ENCODE measurements at regions not wholly inside any gene's neighbourhood (a gene's known extent, or its start where the extent isn't known, plus 50 kb on each side); places are given as distances from the start of the nearest gene placed in this dataset.

- intact Hi-C loops (cut with DNase I): no loop called here
- Histone ChIP-seq H3K27me3 (no peaks in the 10 kb centered on the region), H3K9me3 (no peaks in the 10 kb centered on the region), H3K36me3 (no peaks in the 10 kb centered on the region), H3K27ac (no peak overlapping the region), H3K4me1 (no peaks in the 10 kb centered on the region), H3K4me3 (replicated peaks in 1 of 3) (no peak overlapping the region)
- no peak for DNase-seq
- TF ChIP-seq, protein P1, sequence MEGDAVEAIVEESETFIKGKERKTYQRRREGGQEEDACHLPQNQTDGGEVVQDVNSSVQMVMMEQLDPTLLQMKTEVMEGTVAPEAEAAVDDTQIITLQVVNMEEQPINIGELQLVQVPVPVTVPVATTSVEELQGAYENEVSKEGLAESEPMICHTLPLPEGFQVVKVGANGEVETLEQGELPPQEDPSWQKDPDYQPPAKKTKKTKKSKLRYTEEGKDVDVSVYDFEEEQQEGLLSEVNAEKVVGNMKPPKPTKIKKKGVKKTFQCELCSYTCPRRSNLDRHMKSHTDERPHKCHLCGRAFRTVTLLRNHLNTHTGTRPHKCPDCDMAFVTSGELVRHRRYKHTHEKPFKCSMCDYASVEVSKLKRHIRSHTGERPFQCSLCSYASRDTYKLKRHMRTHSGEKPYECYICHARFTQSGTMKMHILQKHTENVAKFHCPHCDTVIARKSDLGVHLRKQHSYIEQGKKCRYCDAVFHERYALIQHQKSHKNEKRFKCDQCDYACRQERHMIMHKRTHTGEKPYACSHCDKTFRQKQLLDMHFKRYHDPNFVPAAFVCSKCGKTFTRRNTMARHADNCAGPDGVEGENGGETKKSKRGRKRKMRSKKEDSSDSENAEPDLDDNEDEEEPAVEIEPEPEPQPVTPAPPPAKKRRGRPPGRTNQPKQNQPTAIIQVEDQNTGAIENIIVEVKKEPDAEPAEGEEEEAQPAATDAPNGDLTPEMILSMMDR (IDR thresholded peaks at IDR 0.05): no peak
- TF ChIP-seq POLR2A (IDR thresholded peaks at IDR 0.05): no peak
- 88 to 91% methylated on average over 5 of the region's 5 CpGs for WGBS, 2 donors
Measured at GRCh38 chr15:69930754-69931153, 167.0 kb downstream of the TLE3 start.

- Histone ChIP-seq H3K4me1 (no peaks in the 10 kb centered on the region), H3K36me3 (no peaks in the 10 kb centered on the region), H3K27ac (no peak overlapping the region), H3K4me3 (replicated peaks in 1 of 3) (no peak overlapping the region), H3K9me3 (no peaks in the 10 kb centered on the region), H3K27me3 (no peaks in the 10 kb centered on the region)
- intact Hi-C loops (cut with DNase I): no loop called here
- WGBS, 2 donors: 91 to 92% methylated on average over 5 of the region's 5 CpGs
- TF ChIP-seq, protein P1 (IDR thresholded peaks at IDR 0.05): no peak
- TF ChIP-seq POLR2A (IDR thresholded peaks at IDR 0.05): no peak
- no peak for DNase-seq
Measured at GRCh38 chr15:69931156-69931555, 166.6 kb downstream of the TLE3 start.

DNA sequence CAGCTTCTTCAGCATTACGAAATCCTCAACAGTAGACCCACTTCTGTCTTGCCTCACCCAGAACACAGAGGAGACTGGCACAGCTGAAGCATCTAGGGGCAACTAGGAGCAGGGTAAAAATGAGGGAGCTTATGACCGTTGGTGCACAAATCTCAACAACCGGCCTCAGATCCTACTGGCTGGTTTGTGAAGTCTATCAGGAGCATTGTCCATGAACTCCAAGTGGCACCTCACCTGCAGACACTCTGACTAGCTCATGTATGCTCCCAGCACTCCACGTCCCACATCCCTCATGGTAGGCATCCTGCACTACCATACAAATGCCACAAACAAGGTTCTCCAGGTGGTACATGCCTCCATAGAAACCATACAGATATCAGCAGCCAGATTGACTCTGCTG, 163.1 kb downstream of the TLE3 start:
- H3K27ac ChIP-seq: no peak overlapping the region
- H3K4me3 ChIP-seq (replicated peaks in 1 of 3): no peak overlapping the region
- H3K27me3 ChIP-seq: no peaks in the 10 kb centered on the region
- H3K9me3 ChIP-seq: no peaks in the 10 kb centered on the region
- intact Hi-C loops (cut with DNase I): loop anchor here (5.0 kb wide), 1 partner anchor 53 kb away; no protein-coding TSS in a partner anchor
- no peaks in the 10 kb centered on the region for H3K4me1 ChIP-seq
- TF ChIP-seq, protein P1 (IDR thresholded peaks at IDR 0.05): no peak
- no peak for DNase-seq
- WGBS, 2 donors: 81 to 92% methylated on average over 4 of the region's 4 CpGs
- H3K36me3 ChIP-seq: no peaks in the 10 kb centered on the region

DNA sequence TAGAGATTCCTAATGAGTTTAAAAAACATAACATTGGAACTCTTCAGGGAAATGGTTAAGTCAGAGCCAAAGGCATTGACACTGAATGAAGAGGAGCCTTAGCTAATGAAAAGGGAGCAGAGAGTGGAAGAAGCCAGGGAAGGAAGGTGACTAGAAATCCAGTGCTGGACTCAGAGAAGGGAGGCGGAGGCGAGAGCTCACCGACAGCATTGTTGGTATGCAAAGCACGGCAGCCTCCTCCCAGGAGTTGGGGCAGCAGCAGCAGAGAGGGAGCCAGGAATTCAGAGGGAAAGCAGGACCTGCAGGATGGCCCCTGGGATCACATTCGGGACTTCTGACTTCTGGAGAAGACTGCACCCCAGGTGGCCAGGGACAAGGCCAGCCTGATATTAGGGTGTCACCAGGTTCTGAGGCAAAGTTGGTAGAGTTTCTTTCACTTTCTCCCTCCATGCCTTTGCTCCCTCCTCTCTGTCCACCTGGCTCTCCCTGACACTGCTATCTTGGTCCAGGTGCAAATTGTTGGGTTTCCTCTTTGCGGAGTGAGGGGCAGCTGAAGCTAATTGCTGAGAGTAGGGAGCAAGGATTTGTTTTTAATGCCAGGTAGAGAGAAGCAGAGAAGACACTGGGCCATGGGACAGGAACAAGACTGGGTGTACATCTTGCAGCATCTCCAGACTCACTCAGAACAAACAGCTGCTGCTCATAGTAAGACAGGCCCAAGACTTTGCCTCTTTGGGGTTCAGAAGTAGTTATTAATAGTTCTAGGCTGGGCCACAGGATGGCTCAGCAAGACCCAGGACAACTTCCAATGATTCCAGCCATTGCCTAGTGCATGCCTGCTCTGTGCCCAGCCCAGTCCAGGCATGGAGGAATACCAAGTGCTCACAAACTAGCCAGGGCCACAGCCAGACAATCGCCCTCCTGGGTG, 157.9 kb downstream of the TLE3 start:
- no peaks in the 10 kb centered on the region for H3K9me3 ChIP-seq
- H3K4me3 ChIP-seq (replicated peaks in 1 of 3): no peak overlapping the region
- no peaks in the 10 kb centered on the region for H3K27me3 ChIP-seq
- no peak overlapping the region for H3K27ac ChIP-seq
- intact Hi-C loops (cut with DNase I): loop anchor here (5.0 kb wide), 1 partner anchor 48 kb away; no protein-coding TSS in a partner anchor
- no peaks in the 10 kb centered on the region for H3K4me1 ChIP-seq
- H3K36me3 ChIP-seq: no peaks in the 10 kb centered on the region
- TF ChIP-seq, protein P1 (IDR thresholded peaks at IDR 0.05): no peak
- TF ChIP-seq POLR2A (IDR thresholded peaks at IDR 0.05): no peak
- 57 to 65% methylated on average over 7 of the region's 7 CpGs for WGBS, 2 donors
- DNase-seq: no peak

Measured in thyroid gland (tissue), 4 donors.